H9 (cell line): ENCODE measurements at regions not wholly inside any gene's neighbourhood (a gene's known extent, or its start where the extent isn't known, plus 50 kb on each side); places are given as distances from the start of the nearest gene placed in this dataset.

ENCODE experiments used
- DNase-seq: peaks from one replicate; pipeline ENCODE4 v3.0.0-alpha.2; 2017
- H2AFZ ChIP-seq: one replicate; pipeline ENCODE4 v1.6.1; 2013; ENCODE audit warnings: mild to moderate bottlenecking, low read length, control low read depth, moderate library complexity
- H2AK5ac ChIP-seq: 2 replicates; pipeline ENCODE4 v1.6.1; 2013; ENCODE audit warnings: low read length, control low read depth, mixed read lengths; ENCODE audit not compliant: insufficient read length
- H2BK120ac ChIP-seq: one replicate; pipeline ENCODE4 v1.6.1; 2013; ENCODE audit warnings: low read depth, mild to moderate bottlenecking, low read length, control low read depth, inconsistent platforms; ENCODE audit not compliant: poor library complexity, severe bottlenecking
- H2BK12ac ChIP-seq: 2 replicates; pipeline ENCODE4 v1.6.1; 2013; ENCODE audit warnings: low read length, control low read depth, mixed read lengths, low read depth; ENCODE audit not compliant: insufficient read length
- H2BK15ac ChIP-seq: 2 replicates; pipeline ENCODE4 v1.6.1; 2013; ENCODE audit warnings: low read depth, low read length, control low read depth
- H2BK20ac ChIP-seq: one replicate; pipeline ENCODE4 v1.6.1; 2013; ENCODE audit warnings: low read depth, mild to moderate bottlenecking, low read length, control low read depth, inconsistent platforms; ENCODE audit not compliant: poor library complexity, severe bottlenecking
- H2BK5ac ChIP-seq: 2 replicates; pipeline ENCODE4 v1.6.1; 2013; ENCODE audit warnings: low read length, control low read depth, mixed read lengths; ENCODE audit not compliant: insufficient read length
- H3K14ac ChIP-seq: 2 replicates; pipeline ENCODE4 v1.6.1; 2013; ENCODE audit warnings: low read length, control low read depth; ENCODE audit not compliant: insufficient read depth
- H3K18ac ChIP-seq: 2 replicates; pipeline ENCODE4 v1.6.1; 2013; ENCODE audit warnings: low read depth, mild to moderate bottlenecking, mixed read lengths, low read length, control low read depth; ENCODE audit not compliant: insufficient read length
- H3K23ac ChIP-seq: 2 replicates; pipeline ENCODE4 v1.6.1; 2013; ENCODE audit warnings: low read length, control low read depth, mixed read lengths, low read depth; ENCODE audit not compliant: insufficient read length
- H3K23me2 ChIP-seq: 2 replicates; pipeline ENCODE4 v1.6.1; 2013; ENCODE audit warnings: low read depth, mild to moderate bottlenecking, mixed read lengths, low read length, control low read depth; ENCODE audit not compliant: insufficient read length, poor library complexity, severe bottlenecking
- H3K27ac ChIP-seq: 2 replicates; pipeline ENCODE4 v1.5.1; 2013; ENCODE audit warnings: low read length, control low read depth, mixed read lengths, low read depth; ENCODE audit not compliant: insufficient read length
- H3K27me3 ChIP-seq: 2 replicates; pipeline ENCODE4 v1.6.1; 2013; ENCODE audit warnings: low read length, control low read depth, inconsistent platforms; ENCODE audit not compliant: insufficient read depth
- H3K4ac ChIP-seq: 2 replicates; pipeline ENCODE4 v1.6.1; 2013; ENCODE audit warnings: low read depth, mild to moderate bottlenecking, control low read depth, inconsistent platforms, low read length, moderate library complexity
- H3K4me1 ChIP-seq: 2 replicates; pipeline ENCODE4 v1.6.1; 2013; ENCODE audit warnings: low read length, control low read depth, inconsistent platforms; ENCODE audit not compliant: insufficient read depth
- H3K4me2 ChIP-seq: 2 replicates; pipeline ENCODE4 v1.6.1; 2013; ENCODE audit warnings: low read length, control low read depth, mixed read lengths; ENCODE audit not compliant: insufficient read length, insufficient read depth
- H3K56ac ChIP-seq: 2 replicates; pipeline ENCODE4 v1.6.1; 2013; ENCODE audit warnings: low read depth, mild to moderate bottlenecking, mixed read lengths, low read length, control low read depth; ENCODE audit not compliant: insufficient read length
- H3K79me1 ChIP-seq: 2 replicates; pipeline ENCODE4 v1.6.1; 2013; ENCODE audit warnings: low read depth, mild to moderate bottlenecking, moderate library complexity, low read length, control low read depth, inconsistent platforms; ENCODE audit not compliant: insufficient read depth, poor library complexity, severe bottlenecking
- H3K79me2 ChIP-seq: 2 replicates; pipeline ENCODE4 v1.6.1; 2013; ENCODE audit warnings: low read length, control low read depth, inconsistent platforms; ENCODE audit not compliant: insufficient read depth
- H3K9ac ChIP-seq: 2 replicates; pipeline ENCODE4 v1.6.1; 2013; ENCODE audit warnings: low read length, control low read depth, mixed read lengths; ENCODE audit not compliant: insufficient read length; ENCODE audit errors: extremely low read depth
- H3K9me3 ChIP-seq: one replicate; pipeline ENCODE4 v1.6.1; 2013; ENCODE audit warnings: low read depth, low read length, inconsistent platforms; ENCODE audit not compliant: control insufficient read depth
- H3T11ph ChIP-seq: one replicate; pipeline ENCODE4 v1.6.1; 2013; ENCODE audit warnings: mild to moderate bottlenecking, low read length, control low read depth, inconsistent platforms
- H4K20me1 ChIP-seq: one replicate; pipeline ENCODE4 v1.6.1; 2013; ENCODE audit not compliant: control insufficient read depth, insufficient read length, insufficient read depth
- H4K5ac ChIP-seq: 2 replicates; pipeline ENCODE4 v1.6.1; 2013; ENCODE audit warnings: low read depth, mild to moderate bottlenecking, mixed read lengths, low read length, control low read depth; ENCODE audit not compliant: insufficient read length
- H4K8ac ChIP-seq: replicated peaks from 2 replicates; pipeline ENCODE4 v1.6.1; 2013; ENCODE audit warnings: low read length, control low read depth, mixed read lengths, low read depth; ENCODE audit not compliant: insufficient read length
- H4K91ac ChIP-seq: 2 replicates; pipeline ENCODE4 v1.6.1; 2013; ENCODE audit warnings: low read depth, mild to moderate bottlenecking, moderate library complexity, mixed read lengths, low read length, control low read depth; ENCODE audit not compliant: insufficient read length
- H3K27ac Mint-ChIP-seq, 3 experiments: 2 replicates in 2 of 3; 3 replicates in 1 of 3; pipeline ENCODE4 v1.8.0; 2020 to 2021; ENCODE audit warnings: mixed read lengths in 3 of 3, mild to moderate bottlenecking in 1 of 3, moderate library complexity in 1 of 3
- H3K27me3 Mint-ChIP-seq: 2 replicates; pipeline ENCODE4 v1.8.0; 2021; ENCODE audit warnings: low read depth, mild to moderate bottlenecking, moderate library complexity, mixed read lengths
- H3K36me3 Mint-ChIP-seq, 3 experiments: 2 replicates in 2 of 3; 3 replicates in 1 of 3; pipeline ENCODE4 v1.8.0; 2020 to 2021; ENCODE audit warnings: low read depth in 3 of 3, mixed read lengths in 3 of 3; ENCODE audit not compliant: insufficient read depth in 1 of 3
- H3K4me1 Mint-ChIP-seq, 2 experiments: 2 replicates each; pipeline ENCODE4 v1.8.0; 2020; ENCODE audit warnings: mixed read lengths in 2 of 2
- H3K4me3 Mint-ChIP-seq, 2 experiments: 2 replicates in 1 of 2; 3 replicates in 1 of 2; pipeline ENCODE4 v1.8.0; 2020 to 2021; ENCODE audit warnings: mild to moderate bottlenecking in 2 of 2, mixed read lengths in 2 of 2, moderate library complexity in 1 of 2
- H3K9me3 Mint-ChIP-seq, 2 experiments: 2 replicates in 1 of 2; 3 replicates in 1 of 2; pipeline ENCODE4 v1.8.0; 2020; ENCODE audit warnings: mild to moderate bottlenecking in 2 of 2, mixed read lengths in 2 of 2, moderate library complexity in 1 of 2
- WGBS: extraction: QIAGEN DNeasy Blood & Tissue Kit; methylation state at CpG from one replicate; pipeline ENCODE4 v1.1.7; 2013; ENCODE audit warnings: missing lambda C conversion rate, low lambda C conversion rate, mixed read lengths; ENCODE audit not compliant: insufficient read length; ENCODE audit errors: extremely low coverage; 5-methylcytosine and 5-hydroxymethylcytosine counted together
- TF ChIP-seq, protein P1 (sequence below): fragments of 200-600 bp; sonication (generic); conservative IDR thresholded peaks from 3 replicates; pipeline ENCODE4 v1.8.0; 2021; ENCODE audit warnings: antibody characterized with exemption, mild to moderate bottlenecking

- Histone ChIP-seq H3K4me1 (no peaks in the 10 kb centered on the region), H4K8ac (no peak overlapping the region), H3K79me1 (no peaks in the 10 kb centered on the region), H3K27ac (no peak overlapping the region), H2AFZ (no peak overlapping the region), H3K18ac (no peak overlapping the region), H3K27me3 (no peaks in the 10 kb centered on the region), H3K9ac (no peak overlapping the region), H4K20me1 (no peaks in the 10 kb centered on the region), H3K14ac (no peak overlapping the region), H3K9me3 (no peaks in the 10 kb centered on the region), H3K56ac (no peak overlapping the region), H3T11ph (no peak overlapping the region), H2BK12ac (no peak overlapping the region), H3K79me2 (no peaks in the 10 kb centered on the region), H2BK15ac (no peak overlapping the region), H2AK5ac (no peak overlapping the region), H3K23ac (no peak overlapping the region), H3K4me2 (no peak overlapping the region), H3K23me2 (no peaks in the 10 kb centered on the region), H4K5ac (no peak overlapping the region), H4K91ac (no peak overlapping the region), H3K4ac (no peak overlapping the region), H2BK5ac (no peak overlapping the region), H2BK20ac (no peak overlapping the region), H2BK120ac (no peak overlapping the region)
- Mint-ChIP-seq H3K4me3 (no peak overlapping the region), H3K36me3 (no peaks in the 10 kb centered on the region), H3K27me3 (no peaks in the 10 kb centered on the region), H3K27ac (0 out of 7 replicates have a peak overlapping the region, but pooled peaks of 1 of the 3 experiments have one; percentile 30), H3K4me1 (peaks cover 4 to 10% of the 10 kb centered on the region in 2 experiments; a peak in 3 of 4 replicates), H3K9me3 (no peaks in the 10 kb centered on the region; a peak in 1 of 5 replicates)
- TF ChIP-seq, protein P1, sequence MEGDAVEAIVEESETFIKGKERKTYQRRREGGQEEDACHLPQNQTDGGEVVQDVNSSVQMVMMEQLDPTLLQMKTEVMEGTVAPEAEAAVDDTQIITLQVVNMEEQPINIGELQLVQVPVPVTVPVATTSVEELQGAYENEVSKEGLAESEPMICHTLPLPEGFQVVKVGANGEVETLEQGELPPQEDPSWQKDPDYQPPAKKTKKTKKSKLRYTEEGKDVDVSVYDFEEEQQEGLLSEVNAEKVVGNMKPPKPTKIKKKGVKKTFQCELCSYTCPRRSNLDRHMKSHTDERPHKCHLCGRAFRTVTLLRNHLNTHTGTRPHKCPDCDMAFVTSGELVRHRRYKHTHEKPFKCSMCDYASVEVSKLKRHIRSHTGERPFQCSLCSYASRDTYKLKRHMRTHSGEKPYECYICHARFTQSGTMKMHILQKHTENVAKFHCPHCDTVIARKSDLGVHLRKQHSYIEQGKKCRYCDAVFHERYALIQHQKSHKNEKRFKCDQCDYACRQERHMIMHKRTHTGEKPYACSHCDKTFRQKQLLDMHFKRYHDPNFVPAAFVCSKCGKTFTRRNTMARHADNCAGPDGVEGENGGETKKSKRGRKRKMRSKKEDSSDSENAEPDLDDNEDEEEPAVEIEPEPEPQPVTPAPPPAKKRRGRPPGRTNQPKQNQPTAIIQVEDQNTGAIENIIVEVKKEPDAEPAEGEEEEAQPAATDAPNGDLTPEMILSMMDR: no peak
- no peak for DNase-seq
- WGBS: no CpG with 5 or more reads among the region's 6 CpGs
Observed at GRCh38 chr12:94714378-94715114, 64.2 kb upstream of the TMCC3 start.
